ENCODE measurements at regions not wholly inside any gene's neighbourhood (a gene's known extent, or its start where the extent isn't known, plus 50 kb on each side); places are given as distances from the start of the nearest gene placed in this dataset.

GRCh38 chr18:50461251-50461650, 86.4 kb downstream of the SKA1 start:
- DNase-seq (ENCODE audit: low spot score in 2 of 2) = no peak
- no peaks in the 10 kb centered on the region for H3K27me3 ChIP-seq
- intact Hi-C loops (cut with DNase I; ENCODE audit: low total_unique reads) = no loop called here
- H3K36me3 ChIP-seq = no peaks in the 10 kb centered on the region
- H3K4me3 ChIP-seq = no peak overlapping the region
- no peaks in the 10 kb centered on the region for H3K4me1 ChIP-seq
- no peaks in the 10 kb centered on the region for H3K9me3 ChIP-seq
- no peak for TF ChIP-seq POLR2A (IDR thresholded peaks at IDR 0.05)
- no peak for TF ChIP-seq POLR2AphosphoS5 (IDR thresholded peaks at IDR 0.05)
- TF ChIP-seq CTCF (IDR thresholded peaks at IDR 0.05) = no peak
- no peak overlapping the region for H3K27ac ChIP-seq

- H3K27me3 ChIP-seq = no peaks in the 10 kb centered on the region
- no peak overlapping the region for H3K27ac ChIP-seq
- no peaks in the 10 kb centered on the region for H3K9me3 ChIP-seq
- intact Hi-C loops (cut with DNase I; ENCODE audit: low total_unique reads) = no loop called here
- no peak overlapping the region for H3K4me3 ChIP-seq
- H3K36me3 ChIP-seq = no peaks in the 10 kb centered on the region
- no peaks in the 10 kb centered on the region for H3K4me1 ChIP-seq
- no peak for DNase-seq (ENCODE audit: low spot score in 2 of 2)
- TF ChIP-seq POLR2AphosphoS5 (IDR thresholded peaks at IDR 0.05) = no peak
- no peak for TF ChIP-seq CTCF (IDR thresholded peaks at IDR 0.05)
- TF ChIP-seq POLR2A (IDR thresholded peaks at IDR 0.05) = no peak
Measured at GRCh38 chr18:50465211-50466153, 90.6 kb downstream of the SKA1 start.

GRCh38 chr18:50466634-50467033, 91.8 kb downstream of the SKA1 start:
- H3K27ac ChIP-seq = no peak overlapping the region
- no peaks in the 10 kb centered on the region for H3K36me3 ChIP-seq
- no peaks in the 10 kb centered on the region for H3K27me3 ChIP-seq
- no peaks in the 10 kb centered on the region for H3K9me3 ChIP-seq
- TF ChIP-seq POLR2AphosphoS5 (IDR thresholded peaks at IDR 0.05) (no peak), CTCF (IDR thresholded peaks at IDR 0.05) (no peak)
- no peaks in the 10 kb centered on the region for H3K4me1 ChIP-seq
- no peak overlapping the region for H3K4me3 ChIP-seq
- no peak for DNase-seq (ENCODE audit: low spot score in 2 of 2)
- intact Hi-C loops (cut with DNase I; ENCODE audit: low total_unique reads) = no loop called here

GRCh38 chr18:50468807-50469206, 91.1 kb upstream of the MAPK4 start:
- Histone ChIP-seq H3K4me1 (no peaks in the 10 kb centered on the region), H3K36me3 (no peaks in the 10 kb centered on the region), H3K27me3 (peaks cover 0 to 2% of the 10 kb centered on the region in 2 donors), H3K4me3 (no peak overlapping the region), H3K9me3 (no peaks in the 10 kb centered on the region), H3K27ac (no peak overlapping the region)
- intact Hi-C loops (cut with DNase I; ENCODE audit: low total_unique reads) = no loop called here
- no peak for TF ChIP-seq POLR2AphosphoS5 (IDR thresholded peaks at IDR 0.05)
- no peak for TF ChIP-seq POLR2A (IDR thresholded peaks at IDR 0.05)
- TF ChIP-seq CTCF (IDR thresholded peaks at IDR 0.05) = no peak
- DNase-seq (ENCODE audit: low spot score in 2 of 2) = no peak

- TF ChIP-seq POLR2A (IDR thresholded peaks at IDR 0.05) = no peak
- no peak for TF ChIP-seq POLR2AphosphoS5 (IDR thresholded peaks at IDR 0.05)
- no peak for TF ChIP-seq CTCF (IDR thresholded peaks at IDR 0.05)
- DNase-seq (ENCODE audit: low spot score in 2 of 2) = no peak
- no peak overlapping the region for H3K4me3 ChIP-seq
Measured at GRCh38 chr18:50469380-50469781, 90.5 kb upstream of the MAPK4 start.

More at GRCh38 chr18:50469380-50469781, 90.5 kb upstream of the MAPK4 start:
- Histone ChIP-seq H3K9me3 (no peaks in the 10 kb centered on the region), H3K4me1 (no peaks in the 10 kb centered on the region), H3K27ac (no peak overlapping the region), H3K36me3 (no peaks in the 10 kb centered on the region), H3K27me3 (peaks cover 0 to 7% of the 10 kb centered on the region in 2 donors)
- intact Hi-C loops (cut with DNase I; ENCODE audit: low total_unique reads) = no loop called here
